MM.1S (cell line): ENCODE measurements at regions not wholly inside any gene's neighbourhood (a gene's known extent, or its start where the extent isn't known, plus 50 kb on each side); places are given as distances from the start of the nearest gene placed in this dataset.

Source experiments
- DNase-seq: peaks from one replicate; pipeline ENCODE4 v3.0.0-alpha.2; 2015
- H2AFZ ChIP-seq: fragments of 300-600 bp; sonication (generic); 2 replicates; pipeline ENCODE4 v1.6.0; 2016; ENCODE audit warnings: antibody characterized with exemption, low read length
- H3F3A ChIP-seq: fragments of 300-600 bp; sonication (generic); 2 replicates; pipeline ENCODE4 v1.6.1; 2016; ENCODE audit warnings: mild to moderate bottlenecking, antibody characterized with exemption, low read length, moderate library complexity, mixed read lengths; ENCODE audit not compliant: insufficient read depth
- H3K27ac ChIP-seq: fragments of 300-600 bp; sonication (generic); 2 replicates; pipeline ENCODE4 v1.5.1; 2016; ENCODE audit warnings: mild to moderate bottlenecking, low read length
- H3K27me3 ChIP-seq: fragments of 300-600 bp; sonication (generic); replicated peaks from 2 replicates; pipeline ENCODE4 v1.6.0; 2016; ENCODE audit warnings: low read length; ENCODE audit not compliant: insufficient read depth
- H3K36me3 ChIP-seq: fragments of 300-600 bp; sonication (generic); replicated peaks from 2 replicates; pipeline ENCODE4 v1.6.1; 2016; ENCODE audit warnings: mild to moderate bottlenecking, low read length, mixed read lengths; ENCODE audit not compliant: insufficient read depth
- H3K4me1 ChIP-seq: fragments of 300-600 bp; sonication (generic); 2 replicates; pipeline ENCODE4 v1.6.1; 2016; ENCODE audit warnings: low read length, mixed read lengths
- H3K4me2 ChIP-seq: fragments of 300-600 bp; sonication (generic); 2 replicates; pipeline ENCODE4 v1.6.0; 2016; ENCODE audit warnings: low read depth, low read length
- H3K4me3 ChIP-seq: fragments of 300-600 bp; sonication (generic); 2 replicates; pipeline ENCODE4 v1.5.1; 2016; ENCODE audit warnings: low read length, mixed read lengths
- H3K79me2 ChIP-seq: fragments of 300-600 bp; sonication (generic); 2 replicates; pipeline ENCODE4 v1.6.1; 2016; ENCODE audit warnings: mixed run types, low read length, mixed read lengths
- H3K9ac ChIP-seq: fragments of 300-600 bp; sonication (generic); 2 replicates; pipeline ENCODE4 v1.6.1; 2016; ENCODE audit warnings: low read length, mixed read lengths
- H3K9me2 ChIP-seq: fragments of 300-600 bp; sonication (generic); replicated peaks from 2 replicates; pipeline ENCODE4 v1.6.1; 2016; ENCODE audit warnings: mild to moderate bottlenecking, low read length, mixed read lengths; ENCODE audit not compliant: insufficient read depth
- H3K9me3 ChIP-seq: fragments of 300-600 bp; sonication (generic); replicated peaks from 2 replicates; pipeline ENCODE4 v1.6.1; 2016; ENCODE audit warnings: mild to moderate bottlenecking, low read length, mixed read lengths; ENCODE audit not compliant: insufficient read depth
- H4K20me1 ChIP-seq: fragments of 300-600 bp; sonication (generic); 2 replicates; pipeline ENCODE4 v1.6.1; 2016; ENCODE audit warnings: mild to moderate bottlenecking, low read length, moderate library complexity, mixed read lengths; ENCODE audit not compliant: insufficient read depth
- CTCF ChIP-seq: fragments of 300-600 bp; sonication (generic); IDR thresholded peaks from 2 replicates; pipeline ENCODE4 v1.5.1; 2016; ENCODE audit warnings: antibody characterized with exemption, low read length, mixed read lengths
- EZH2 ChIP-seq: fragments of 300-600 bp; sonication (generic); optimal IDR thresholded peaks from 2 replicates; pipeline ENCODE3; 2017; ENCODE audit warnings: low read depth, mild to moderate bottlenecking, antibody characterized with exemption, low read length, mixed read lengths
- EZH2phosphoT487 ChIP-seq: fragments of 300-600 bp; sonication (generic); IDR thresholded peaks from 2 replicates; pipeline ENCODE4 v1.6.1; 2018; ENCODE audit warnings: antibody characterized with exemption, low read length

DNA sequence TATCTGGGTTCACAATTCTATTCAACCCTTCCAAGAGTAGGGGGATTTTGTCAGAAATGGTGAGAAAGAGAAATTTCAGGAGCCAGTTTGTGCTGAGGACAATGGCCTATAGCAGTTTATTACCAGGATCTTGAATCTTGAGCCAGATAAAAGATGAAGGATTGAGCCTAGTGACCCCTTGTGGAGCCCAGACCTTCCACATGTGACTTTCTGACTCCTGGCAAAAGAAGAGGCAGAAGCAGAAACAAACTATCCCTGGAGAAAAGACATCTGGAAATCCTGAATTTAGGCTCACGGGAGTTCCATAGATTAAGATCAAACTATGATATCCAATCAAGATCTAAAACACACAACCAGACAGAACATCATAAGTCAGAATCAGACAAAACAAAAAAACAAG lies 60.9 kb upstream of the CHRM2 start:
- DNase-seq: no peak
- H3K27ac ChIP-seq: no peak overlapping the region

GRCh38 chr7:136803028-136803427 lies 65.4 kb upstream of the CHRM2 start:
- no peaks in the 10 kb centered on the region for H3F3A ChIP-seq
- no peak overlapping the region for H3K4me2 ChIP-seq
- DNase-seq: no peak
- no peak overlapping the region for H3K9ac ChIP-seq
- H3K4me3 ChIP-seq: no peak overlapping the region
- no peaks in the 10 kb centered on the region for H3K4me1 ChIP-seq
- H3K79me2 ChIP-seq: no peaks in the 10 kb centered on the region
- H3K9me2 ChIP-seq: no peaks in the 10 kb centered on the region
- H3K27ac ChIP-seq: no peak overlapping the region
- H4K20me1 ChIP-seq: no peaks in the 10 kb centered on the region
- no peaks in the 10 kb centered on the region for H3K9me3 ChIP-seq
- TF ChIP-seq CTCF (no peak), EZH2phosphoT487 (no peak), EZH2 (no peak)
- H3K36me3 ChIP-seq: no peaks in the 10 kb centered on the region
- H2AFZ ChIP-seq: no peak overlapping the region
- no peaks in the 10 kb centered on the region for H3K27me3 ChIP-seq

More for the DNA sequence above, 60.9 kb upstream of the CHRM2 start:
- Histone ChIP-seq H3K4me2 (no peak overlapping the region), H3K9me2 (no peaks in the 10 kb centered on the region), H3F3A (no peaks in the 10 kb centered on the region), H3K36me3 (no peaks in the 10 kb centered on the region), H3K79me2 (no peaks in the 10 kb centered on the region), H4K20me1 (no peaks in the 10 kb centered on the region), H3K4me3 (no peak overlapping the region), H3K9me3 (no peaks in the 10 kb centered on the region), H3K4me1 (no peaks in the 10 kb centered on the region), H3K27me3 (no peaks in the 10 kb centered on the region), H3K9ac (no peak overlapping the region), H2AFZ (no peak overlapping the region)
- no peak for TF ChIP-seq EZH2
- TF ChIP-seq CTCF: no peak; the same call in 1 of the 2 replicates
- TF ChIP-seq EZH2phosphoT487: no peak

GRCh38 chr7:136783934-136784333 lies 84.5 kb upstream of the CHRM2 start:
- Histone ChIP-seq H3K9me2 (no peaks in the 10 kb centered on the region), H3K9ac (no peak overlapping the region), H3K4me1 (no peaks in the 10 kb centered on the region), H3K79me2 (no peaks in the 10 kb centered on the region), H4K20me1 (no peaks in the 10 kb centered on the region), H2AFZ (no peak overlapping the region), H3K27me3 (no peaks in the 10 kb centered on the region), H3K4me2 (no peak overlapping the region), H3K27ac (no peak overlapping the region), H3F3A (no peaks in the 10 kb centered on the region), H3K9me3 (no peaks in the 10 kb centered on the region), H3K4me3 (no peak overlapping the region), H3K36me3 (no peaks in the 10 kb centered on the region)
- TF ChIP-seq CTCF (no peak), EZH2 (no peak), EZH2phosphoT487 (no peak)
- no peak for DNase-seq
